ENCODE measurements at regions not wholly inside any gene's neighbourhood (a gene's known extent, or its start where the extent isn't known, plus 50 kb on each side); places are given as distances from the start of the nearest gene placed in this dataset.

DNA sequence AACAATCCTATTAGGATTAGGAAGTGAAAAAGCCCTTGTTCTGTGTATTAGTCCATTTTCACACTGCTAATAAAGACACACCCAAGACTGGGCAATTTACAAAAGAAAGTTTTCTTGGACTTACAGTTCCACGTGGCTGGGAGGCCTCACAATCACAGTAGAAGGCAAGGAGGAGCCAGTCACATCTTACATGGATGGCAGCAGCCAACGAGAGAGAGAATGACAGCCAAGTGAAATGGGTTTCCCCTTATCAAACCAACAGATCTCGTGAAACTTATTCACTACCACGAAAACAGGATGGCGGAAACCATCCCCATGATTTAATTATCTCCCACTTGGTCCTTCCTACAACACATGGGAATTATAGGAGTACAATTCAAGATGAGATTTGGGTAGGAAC lies 248.2 kb upstream of the KCNMB2 start:
- no peak for DNase-seq (ENCODE audit: low read depth in 1 of 2, low spot score in 1 of 2)
- Histone ChIP-seq H3K36me3 (no peaks in the 10 kb centered on the region), H3K9me3 (ENCODE audit: low read depth) (no peaks in the 10 kb centered on the region), H3K27ac (no peak overlapping the region), H3K4me3 (no peak overlapping the region), H3K4me1 (ENCODE audit: low read depth) (no peaks in the 10 kb centered on the region), H3K27me3 (no peaks in the 10 kb centered on the region)
- TF ChIP-seq, protein P1, sequence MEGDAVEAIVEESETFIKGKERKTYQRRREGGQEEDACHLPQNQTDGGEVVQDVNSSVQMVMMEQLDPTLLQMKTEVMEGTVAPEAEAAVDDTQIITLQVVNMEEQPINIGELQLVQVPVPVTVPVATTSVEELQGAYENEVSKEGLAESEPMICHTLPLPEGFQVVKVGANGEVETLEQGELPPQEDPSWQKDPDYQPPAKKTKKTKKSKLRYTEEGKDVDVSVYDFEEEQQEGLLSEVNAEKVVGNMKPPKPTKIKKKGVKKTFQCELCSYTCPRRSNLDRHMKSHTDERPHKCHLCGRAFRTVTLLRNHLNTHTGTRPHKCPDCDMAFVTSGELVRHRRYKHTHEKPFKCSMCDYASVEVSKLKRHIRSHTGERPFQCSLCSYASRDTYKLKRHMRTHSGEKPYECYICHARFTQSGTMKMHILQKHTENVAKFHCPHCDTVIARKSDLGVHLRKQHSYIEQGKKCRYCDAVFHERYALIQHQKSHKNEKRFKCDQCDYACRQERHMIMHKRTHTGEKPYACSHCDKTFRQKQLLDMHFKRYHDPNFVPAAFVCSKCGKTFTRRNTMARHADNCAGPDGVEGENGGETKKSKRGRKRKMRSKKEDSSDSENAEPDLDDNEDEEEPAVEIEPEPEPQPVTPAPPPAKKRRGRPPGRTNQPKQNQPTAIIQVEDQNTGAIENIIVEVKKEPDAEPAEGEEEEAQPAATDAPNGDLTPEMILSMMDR (IDR thresholded peaks at IDR 0.05; ENCODE audit: low read depth, low read length) = no peak

DNA sequence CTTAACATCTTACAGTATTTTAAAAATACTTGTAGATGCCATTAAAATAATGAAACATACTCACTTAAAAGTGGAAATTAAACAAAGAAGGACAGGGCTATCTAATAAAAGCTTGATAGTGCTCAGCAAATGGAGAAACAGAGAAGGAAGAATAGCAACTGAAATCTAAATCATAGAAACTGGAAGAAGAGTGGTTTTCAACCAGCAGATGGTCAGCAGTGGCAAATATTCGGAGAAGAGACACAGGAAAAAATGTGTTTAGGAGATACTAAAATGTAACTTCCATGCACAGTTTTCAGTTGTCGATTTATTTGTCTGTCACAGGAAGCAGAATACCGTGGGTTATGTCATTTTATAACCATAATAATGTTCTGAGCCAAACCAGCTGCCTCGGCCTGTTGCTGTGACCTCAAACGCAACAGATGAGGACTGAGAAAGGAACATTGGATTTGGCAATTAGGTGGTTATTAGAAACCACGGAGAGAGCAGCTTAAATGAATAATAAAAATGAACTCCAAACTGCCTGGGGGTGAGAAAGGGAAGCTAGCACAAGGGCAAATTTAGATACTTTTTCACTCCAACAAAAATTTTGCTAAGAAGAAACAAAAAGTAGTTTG lies 246.6 kb upstream of the KCNMB2 start:
- H3K4me3 ChIP-seq = no peak overlapping the region
- no peaks in the 10 kb centered on the region for H3K9me3 ChIP-seq (ENCODE audit: low read depth)
- H3K36me3 ChIP-seq = no peaks in the 10 kb centered on the region
- H3K4me1 ChIP-seq (ENCODE audit: low read depth) = no peaks in the 10 kb centered on the region
- no peaks in the 10 kb centered on the region for H3K27me3 ChIP-seq
- peak in 1 of 2 donors; percentile 80 for DNase-seq (ENCODE audit: low read depth in 1 of 2, low spot score in 1 of 2)
- no peak overlapping the region for H3K27ac ChIP-seq
- TF ChIP-seq, protein P1 (IDR thresholded peaks at IDR 0.05; ENCODE audit: low read depth, low read length) = no peak

DNA sequence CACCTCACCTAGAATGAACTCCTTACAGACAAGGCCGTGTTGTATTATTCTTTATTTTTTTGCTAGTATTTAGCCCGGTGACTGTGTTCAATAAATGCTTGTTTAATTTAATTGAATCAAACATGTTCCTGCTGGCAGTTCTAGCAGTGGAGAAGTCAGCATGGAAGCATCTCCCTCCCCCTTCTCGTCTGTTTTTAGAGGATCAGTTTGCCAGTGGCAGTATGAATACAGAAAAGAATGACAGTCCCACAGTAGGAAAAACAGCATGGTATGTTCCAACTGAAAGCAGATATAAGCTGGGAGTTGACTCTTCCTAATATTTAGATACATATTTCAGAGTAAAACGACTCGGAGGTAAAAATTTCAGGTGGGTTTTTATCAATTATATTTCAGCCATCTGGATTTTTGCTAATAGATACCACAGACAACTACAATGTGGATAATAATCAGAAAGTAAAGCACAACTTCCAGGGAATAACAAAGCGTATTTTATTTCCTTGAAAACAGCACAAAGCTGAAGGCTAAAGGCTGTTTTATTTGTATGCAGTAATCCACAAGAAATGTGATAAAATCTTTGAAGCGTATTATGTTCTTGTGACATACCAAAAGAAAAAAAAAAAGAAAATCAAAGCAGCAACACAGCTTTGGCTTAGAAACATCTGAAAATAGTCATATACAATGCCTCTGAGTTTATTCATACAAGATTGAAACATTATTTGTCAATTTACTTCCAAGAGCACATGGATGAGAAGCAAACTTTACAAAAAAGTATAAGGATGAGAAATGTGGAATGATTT lies 244.5 kb upstream of the KCNMB2 start:
- TF ChIP-seq, protein P1 (IDR thresholded peaks at IDR 0.05; ENCODE audit: low read depth, low read length) = no peak
- Histone ChIP-seq H3K27ac (no peak overlapping the region), H3K9me3 (ENCODE audit: low read depth) (no peaks in the 10 kb centered on the region), H3K27me3 (no peaks in the 10 kb centered on the region), H3K4me3 (no peak overlapping the region), H3K4me1 (ENCODE audit: low read depth) (no peaks in the 10 kb centered on the region), H3K36me3 (no peaks in the 10 kb centered on the region)
- DNase-seq (ENCODE audit: low read depth in 1 of 2, low spot score in 1 of 2) = no peak

DNA sequence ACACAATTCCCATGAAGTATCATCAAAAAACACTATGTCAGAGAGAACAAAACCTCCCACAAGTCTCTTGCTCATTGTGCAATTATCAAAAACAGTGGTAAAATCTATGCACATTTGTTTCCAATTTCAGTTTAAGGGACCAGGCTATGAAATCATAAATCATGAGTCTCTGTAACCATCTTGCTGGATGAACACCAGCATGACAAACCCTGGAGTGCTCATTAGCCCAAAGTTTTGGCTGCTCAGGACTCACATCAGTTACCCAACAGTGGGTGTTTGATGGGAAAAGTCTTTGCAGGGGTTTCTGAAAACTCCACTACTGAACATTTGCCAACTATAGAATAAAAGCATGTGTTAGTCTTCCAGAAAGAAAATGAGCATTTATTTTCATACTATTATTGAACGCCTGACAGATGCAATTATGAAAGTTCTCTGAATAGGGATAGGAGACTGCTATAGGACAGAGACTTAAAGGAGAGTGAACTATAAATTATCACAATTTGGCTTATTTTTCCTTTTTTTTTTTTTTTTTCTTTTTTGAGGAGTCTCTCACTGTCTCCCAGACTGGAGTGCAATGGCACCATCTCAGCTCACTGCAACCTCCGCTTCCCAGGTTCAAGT lies 240.8 kb upstream of the KCNMB2 start:
- Histone ChIP-seq H3K9me3 (ENCODE audit: low read depth) (no peaks in the 10 kb centered on the region), H3K27me3 (no peaks in the 10 kb centered on the region), H3K36me3 (no peaks in the 10 kb centered on the region), H3K4me1 (ENCODE audit: low read depth) (no peaks in the 10 kb centered on the region), H3K4me3 (no peak overlapping the region), H3K27ac (no peak overlapping the region)
- TF ChIP-seq, protein P1 (IDR thresholded peaks at IDR 0.05; ENCODE audit: low read depth, low read length) = no peak
- peak in 1 of 2 donors; percentile 89 for DNase-seq (ENCODE audit: low read depth in 1 of 2, low spot score in 1 of 2)

DNA sequence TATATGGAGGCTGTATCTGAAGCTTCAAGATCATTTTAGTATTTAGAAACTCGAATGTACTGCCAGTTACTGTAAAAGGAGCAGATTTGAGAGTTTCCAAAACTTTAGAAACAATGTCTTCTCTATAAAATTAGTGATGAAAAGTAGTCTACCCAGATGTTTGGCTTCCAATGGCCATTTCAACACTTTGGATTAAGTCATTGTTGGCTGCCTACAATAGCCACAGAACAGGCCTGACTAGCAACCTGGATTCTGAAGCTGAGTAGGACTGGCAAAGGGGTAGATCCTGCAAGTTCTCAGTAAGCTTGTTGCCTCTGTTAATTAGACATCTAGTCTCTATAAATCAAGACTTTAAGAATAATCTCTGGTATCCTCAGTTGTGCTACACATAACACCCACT lies 239.0 kb upstream of the KCNMB2 start:
- TF ChIP-seq, protein P1 (IDR thresholded peaks at IDR 0.05; ENCODE audit: low read depth, low read length) = no peak
- Histone ChIP-seq H3K27me3 (no peaks in the 10 kb centered on the region), H3K4me3 (no peak overlapping the region), H3K27ac (no peak overlapping the region), H3K4me1 (ENCODE audit: low read depth) (no peaks in the 10 kb centered on the region), H3K36me3 (no peaks in the 10 kb centered on the region), H3K9me3 (ENCODE audit: low read depth) (no peaks in the 10 kb centered on the region)
- peak in 1 of 2 donors; percentile 66 for DNase-seq (ENCODE audit: low read depth in 1 of 2, low spot score in 1 of 2)
